ENCODE measurements at regions not wholly inside any gene's neighbourhood (a gene's known extent, or its start where the extent isn't known, plus 50 kb on each side); places are given as distances from the start of the nearest gene placed in this dataset.

DNA sequence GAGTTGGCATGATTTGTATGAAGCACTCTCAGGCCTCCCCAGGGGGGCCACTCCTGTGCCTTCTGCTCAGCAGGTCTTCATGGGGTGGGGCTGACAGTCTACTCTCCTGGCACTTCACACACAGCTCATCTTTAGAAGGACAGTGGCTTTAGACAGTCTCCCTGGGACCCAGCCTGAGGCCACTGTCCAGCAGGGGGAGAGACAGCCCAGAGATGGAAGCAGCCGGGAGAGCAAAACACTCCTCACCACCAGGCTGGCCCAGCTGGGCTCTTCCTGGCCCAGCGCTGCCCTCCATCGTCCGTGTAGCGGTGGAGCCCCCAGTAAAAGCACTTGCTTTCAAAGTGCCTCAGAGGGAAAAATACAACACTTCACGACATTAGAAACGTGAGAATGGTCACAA is 62.0 kb upstream of the CRHR1 start (continued):
- TF ChIP-seq ZZZ3 (CRISPR knock-in tag; IDR thresholded peaks at IDR 0.05; ENCODE audit: borderline replicate concordance) = no peak
- TF ChIP-seq HCFC1 (IDR thresholded peaks at IDR 0.05; ENCODE audit: low read depth, low read length) = no peak
- no peak for TF ChIP-seq ATF7 (IDR thresholded peaks at IDR 0.05)
- no peak for TF ChIP-seq ATF7 (CRISPR knock-in tag; IDR thresholded peaks at IDR 0.05)
- TF ChIP-seq XRCC5 (optimal IDR thresholded peaks at IDR 0.05; ENCODE audit: low read length) = peak; percentile 88
- TF ChIP-seq, protein P1, sequence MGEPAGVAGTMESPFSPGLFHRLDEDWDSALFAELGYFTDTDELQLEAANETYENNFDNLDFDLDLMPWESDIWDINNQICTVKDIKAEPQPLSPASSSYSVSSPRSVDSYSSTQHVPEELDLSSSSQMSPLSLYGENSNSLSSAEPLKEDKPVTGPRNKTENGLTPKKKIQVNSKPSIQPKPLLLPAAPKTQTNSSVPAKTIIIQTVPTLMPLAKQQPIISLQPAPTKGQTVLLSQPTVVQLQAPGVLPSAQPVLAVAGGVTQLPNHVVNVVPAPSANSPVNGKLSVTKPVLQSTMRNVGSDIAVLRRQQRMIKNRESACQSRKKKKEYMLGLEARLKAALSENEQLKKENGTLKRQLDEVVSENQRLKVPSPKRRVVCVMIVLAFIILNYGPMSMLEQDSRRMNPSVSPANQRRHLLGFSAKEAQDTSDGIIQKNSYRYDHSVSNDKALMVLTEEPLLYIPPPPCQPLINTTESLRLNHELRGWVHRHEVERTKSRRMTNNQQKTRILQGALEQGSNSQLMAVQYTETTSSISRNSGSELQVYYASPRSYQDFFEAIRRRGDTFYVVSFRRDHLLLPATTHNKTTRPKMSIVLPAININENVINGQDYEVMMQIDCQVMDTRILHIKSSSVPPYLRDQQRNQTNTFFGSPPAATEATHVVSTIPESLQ (CRISPR knock-in tag; conservative IDR thresholded peaks at IDR 0.05) = no peak
- no peak for TF ChIP-seq ATRX (CRISPR knock-in tag; IDR thresholded peaks at IDR 0.05; ENCODE audit: borderline replicate concordance)
- no peak for TF ChIP-seq MAFG (CRISPR knock-in tag; IDR thresholded peaks at IDR 0.05)
- no peak for TF ChIP-seq ZNF235 (CRISPR knock-in tag; IDR thresholded peaks at IDR 0.05; ENCODE audit: borderline replicate concordance)
- TF ChIP-seq, protein P2, sequence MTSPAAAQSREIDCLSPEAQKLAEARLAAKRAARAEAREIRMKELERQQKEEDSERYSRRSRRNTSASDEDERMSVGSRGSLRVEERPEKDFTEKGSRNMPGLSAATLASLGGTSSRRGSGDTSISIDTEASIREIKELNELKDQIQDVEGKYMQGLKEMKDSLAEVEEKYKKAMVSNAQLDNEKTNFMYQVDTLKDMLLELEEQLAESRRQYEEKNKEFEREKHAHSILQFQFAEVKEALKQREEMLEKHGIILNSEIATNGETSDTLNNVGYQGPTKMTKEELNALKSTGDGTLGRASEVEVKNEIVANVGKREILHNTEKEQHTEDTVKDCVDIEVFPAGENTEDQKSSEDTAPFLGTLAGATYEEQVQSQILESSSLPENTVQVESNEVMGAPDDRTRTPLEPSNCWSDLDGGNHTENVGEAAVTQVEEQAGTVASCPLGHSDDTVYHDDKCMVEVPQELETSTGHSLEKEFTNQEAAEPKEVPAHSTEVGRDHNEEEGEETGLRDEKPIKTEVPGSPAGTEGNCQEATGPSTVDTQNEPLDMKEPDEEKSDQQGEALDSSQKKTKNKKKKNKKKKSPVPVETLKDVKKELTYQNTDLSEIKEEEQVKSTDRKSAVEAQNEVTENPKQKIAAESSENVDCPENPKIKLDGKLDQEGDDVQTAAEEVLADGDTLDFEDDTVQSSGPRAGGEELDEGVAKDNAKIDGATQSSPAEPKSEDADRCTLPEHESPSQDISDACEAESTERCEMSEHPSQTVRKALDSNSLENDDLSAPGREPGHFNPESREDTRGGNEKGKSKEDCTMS (CRISPR knock-in tag; conservative IDR thresholded peaks at IDR 0.05) = no peak
- TF ChIP-seq SIX1 (CRISPR knock-in tag; IDR thresholded peaks at IDR 0.05; ENCODE audit: borderline replicate concordance) = no peak
- no peak for TF ChIP-seq BRD4 (CRISPR knock-in tag; IDR thresholded peaks at IDR 0.05)
- no peak for TF ChIP-seq ZBTB33 (CRISPR knock-in tag; IDR thresholded peaks at IDR 0.05)
- TF ChIP-seq ZFYVE20 (CRISPR knock-in tag; IDR thresholded peaks at IDR 0.05; ENCODE audit: borderline replicate concordance, low read depth) = no peak
- TF ChIP-seq ZNF225 (CRISPR knock-in tag; IDR thresholded peaks at IDR 0.05) = no peak
- peak; percentile 31; the same call in 1 of the 2 replicates for TF ChIP-seq ZNF331 (CRISPR knock-in tag; IDR thresholded peaks at IDR 0.05)
- TF ChIP-seq TSC22D2 (CRISPR knock-in tag; IDR thresholded peaks at IDR 0.05; ENCODE audit: borderline replicate concordance) = no peak
- TF ChIP-seq ARID2 (CRISPR knock-in tag; IDR thresholded peaks at IDR 0.05; ENCODE audit: borderline replicate concordance) = no peak
- 0 out of 2 replicates have a peak, but pooled peaks have one; percentile 39 for TF ChIP-seq ERF (CRISPR knock-in tag; IDR thresholded peaks at IDR 0.05)
- TF ChIP-seq SRSF4 (IDR thresholded peaks at IDR 0.05; ENCODE audit: low read depth, low read length, poor library complexity, severe bottlenecking) = no peak
- peak; percentile 84 for TF ChIP-seq RAD21 (CRISPR knock-in tag; IDR thresholded peaks at IDR 0.05)
- TF ChIP-seq WIZ (CRISPR knock-in tag; IDR thresholded peaks at IDR 0.05) = no peak
- TF ChIP-seq HOXA3 (CRISPR knock-in tag; IDR thresholded peaks at IDR 0.05) = no peak
- TF ChIP-seq XBP1 (CRISPR knock-in tag; IDR thresholded peaks at IDR 0.05) = no peak
- TF ChIP-seq SPEN (CRISPR knock-in tag; IDR thresholded peaks at IDR 0.05; ENCODE audit: low read depth) = no peak
- no peak for TF ChIP-seq ZNF883 (CRISPR knock-in tag; IDR thresholded peaks at IDR 0.05; ENCODE audit: not compliant biosample characterization)
- TF ChIP-seq SAFB2 (CRISPR knock-in tag; IDR thresholded peaks at IDR 0.05; ENCODE audit: borderline replicate concordance, low read depth) = no peak
- TF ChIP-seq ZNF713 (CRISPR knock-in tag; IDR thresholded peaks at IDR 0.05) = no peak
